ENCODE measurements at regions not wholly inside any gene's neighbourhood (a gene's known extent, or its start where the extent isn't known, plus 50 kb on each side); places are given as distances from the start of the nearest gene placed in this dataset.
A peak's percentile ranks its signal among the peaks of the same experiment; 100 is the strongest.
"Not testable (repeated sequence)": the region's sequence is repeated elsewhere in the genome, so short reads cannot be mapped to it uniquely, and the experiment has no call there.

DNA sequence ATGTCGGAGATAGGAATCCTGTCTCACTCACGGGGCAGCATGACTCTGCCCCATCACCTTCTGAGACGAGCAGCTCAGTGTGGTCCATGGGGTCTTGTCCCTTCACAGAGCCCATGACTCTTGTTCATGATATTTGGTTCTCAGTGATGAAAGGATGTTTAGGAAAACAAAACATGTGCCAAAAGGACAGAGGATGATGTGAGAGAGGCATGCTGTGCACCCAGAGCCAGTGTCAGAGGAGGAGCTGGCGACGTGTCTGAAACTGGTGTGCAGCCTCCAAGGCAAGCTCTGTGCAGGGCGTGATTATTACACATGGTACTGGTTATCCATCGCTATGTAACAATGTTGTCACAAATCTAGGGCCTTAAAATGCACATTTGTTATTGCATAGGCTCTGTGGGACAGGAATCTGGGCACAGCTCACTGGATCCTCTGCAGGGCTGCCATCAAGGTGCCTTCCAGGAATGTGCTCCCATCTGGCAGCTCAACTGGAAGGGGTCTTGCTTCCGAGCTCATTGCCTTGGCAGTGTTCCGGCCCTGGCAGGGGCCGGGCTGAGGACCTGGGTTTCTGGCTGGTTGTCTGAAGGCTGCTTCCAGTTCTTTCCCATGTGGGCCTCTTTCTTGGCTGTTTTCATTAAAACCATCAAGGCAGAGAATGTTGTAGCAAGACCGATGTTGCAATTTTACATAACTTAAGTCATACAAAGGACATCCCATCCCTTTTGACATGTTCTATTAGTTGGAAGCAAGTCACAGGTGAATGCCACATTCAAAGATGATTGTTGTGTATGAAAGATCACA lies 175.4 kb downstream of the ERMARD start:
- DNase-seq (ENCODE audit: low spot score): no peak
- in situ Hi-C loops (cut with HindIII; ENCODE audit: low sequenced_read_pairs): no loop called here

DNA sequence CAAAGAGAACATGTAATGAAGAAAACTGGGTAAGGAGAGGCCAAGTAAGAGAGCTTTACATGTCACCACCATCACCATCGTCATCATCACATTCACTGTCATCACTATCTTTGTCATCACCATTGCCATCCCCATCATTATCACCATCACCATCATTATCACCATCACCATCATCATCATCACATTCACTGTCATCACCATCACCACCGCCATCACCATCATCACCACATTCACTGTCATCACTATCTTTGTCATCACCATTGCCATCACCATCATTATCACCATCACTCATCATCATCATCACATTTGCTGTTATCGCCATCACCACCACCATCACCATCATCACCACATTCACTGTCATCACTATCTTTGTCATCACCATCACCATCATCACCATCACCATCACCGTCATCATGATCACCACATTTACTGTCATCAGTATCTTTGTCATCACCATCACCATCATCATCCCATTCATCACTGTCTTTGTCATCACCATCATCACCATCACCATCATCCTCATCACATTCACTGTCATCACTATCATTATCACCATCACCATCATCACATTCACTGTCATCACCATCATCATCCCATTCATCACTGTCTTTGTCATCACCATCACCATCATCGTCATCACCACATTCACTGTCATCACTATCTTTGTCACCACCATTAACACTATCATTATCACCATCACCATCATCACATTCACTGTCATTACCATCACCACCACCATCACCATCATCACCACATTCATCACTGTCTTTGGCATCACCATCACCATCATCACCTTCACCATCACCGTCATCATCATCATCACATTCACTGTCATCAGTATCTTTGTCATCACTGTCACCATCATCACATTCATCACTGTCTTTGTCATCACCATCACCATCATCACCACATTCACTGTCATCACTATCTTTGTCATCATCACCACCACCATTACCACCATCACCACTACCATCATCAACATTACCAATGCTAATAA lies 172.3 kb downstream of the ERMARD start:
- in situ Hi-C loops (cut with HindIII; ENCODE audit: low sequenced_read_pairs): no loop called here
- DNase-seq (ENCODE audit: low spot score): no peak

DNA sequence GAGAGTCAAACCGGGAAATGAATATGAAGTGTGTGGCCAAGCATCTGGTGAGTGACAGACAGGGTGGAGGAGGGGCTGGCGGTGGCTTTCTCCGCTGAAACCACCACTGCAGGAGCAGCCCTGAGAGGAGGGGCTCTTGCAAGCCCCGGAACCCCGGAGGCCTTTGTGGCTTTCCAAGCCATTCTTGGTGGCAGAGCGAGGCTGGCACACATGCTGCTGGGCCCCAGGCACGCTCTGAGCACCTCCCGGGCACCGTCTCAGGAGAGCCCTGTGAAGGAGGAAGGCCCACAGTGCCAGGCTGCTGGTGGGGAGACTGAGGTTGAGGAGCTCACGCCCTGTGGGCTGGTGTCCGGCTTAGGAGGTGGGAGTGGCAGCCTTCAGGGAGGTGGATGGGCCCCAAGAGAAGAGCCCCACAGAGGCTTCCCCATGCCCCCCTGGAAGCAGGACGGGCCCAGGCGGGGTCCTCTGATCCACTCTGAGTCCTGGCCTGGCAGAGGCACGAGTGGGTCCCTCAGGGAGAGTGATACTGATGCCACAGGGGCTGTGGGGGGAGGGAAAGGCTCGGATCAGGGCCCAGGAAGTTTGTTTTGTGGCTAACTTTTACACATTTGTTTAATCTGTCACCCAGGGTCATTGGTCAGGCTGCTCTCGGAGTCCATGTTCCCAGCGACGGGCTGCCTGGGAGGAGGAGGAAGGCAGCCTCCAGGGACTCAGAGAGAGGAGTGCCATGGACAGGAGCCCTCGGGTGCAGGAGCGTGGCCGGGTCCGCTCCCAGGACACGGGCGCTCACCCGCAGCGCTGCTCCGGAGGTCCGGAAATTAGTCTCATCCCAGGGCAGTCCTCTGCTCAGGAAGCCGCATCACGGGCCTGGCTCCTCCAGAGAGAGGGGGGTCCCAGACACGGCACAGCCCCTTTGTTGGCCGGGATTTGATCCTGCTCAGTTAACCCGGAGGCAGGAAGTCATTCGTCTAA lies 170.7 kb downstream of the ERMARD start:
- DNase-seq (ENCODE audit: low spot score): no peak
- in situ Hi-C loops (cut with HindIII; ENCODE audit: low sequenced_read_pairs): no loop called here

DNA sequence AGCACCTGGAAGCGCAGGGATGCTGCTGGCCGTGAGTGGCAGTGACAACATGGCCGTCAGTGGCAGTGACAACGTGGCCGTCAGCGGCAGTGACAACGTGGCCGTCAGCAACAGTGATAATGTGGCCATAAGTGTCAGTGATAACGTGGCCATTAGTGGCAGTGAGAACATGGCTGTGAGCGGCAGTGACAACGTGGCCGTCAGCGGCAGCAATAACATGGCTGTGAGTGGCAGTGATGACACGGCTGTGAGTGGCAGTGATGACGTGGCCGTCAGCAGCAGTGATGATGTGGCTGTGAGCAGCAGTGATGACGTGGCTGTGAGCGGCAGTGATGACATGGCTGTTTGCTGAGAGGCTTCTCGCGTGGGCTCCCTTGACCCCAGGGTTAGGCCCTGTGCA lies 169.8 kb downstream of the ERMARD start:
- in situ Hi-C loops (cut with HindIII; ENCODE audit: low sequenced_read_pairs): no loop called here
- no peak for DNase-seq (ENCODE audit: low spot score)

DNA sequence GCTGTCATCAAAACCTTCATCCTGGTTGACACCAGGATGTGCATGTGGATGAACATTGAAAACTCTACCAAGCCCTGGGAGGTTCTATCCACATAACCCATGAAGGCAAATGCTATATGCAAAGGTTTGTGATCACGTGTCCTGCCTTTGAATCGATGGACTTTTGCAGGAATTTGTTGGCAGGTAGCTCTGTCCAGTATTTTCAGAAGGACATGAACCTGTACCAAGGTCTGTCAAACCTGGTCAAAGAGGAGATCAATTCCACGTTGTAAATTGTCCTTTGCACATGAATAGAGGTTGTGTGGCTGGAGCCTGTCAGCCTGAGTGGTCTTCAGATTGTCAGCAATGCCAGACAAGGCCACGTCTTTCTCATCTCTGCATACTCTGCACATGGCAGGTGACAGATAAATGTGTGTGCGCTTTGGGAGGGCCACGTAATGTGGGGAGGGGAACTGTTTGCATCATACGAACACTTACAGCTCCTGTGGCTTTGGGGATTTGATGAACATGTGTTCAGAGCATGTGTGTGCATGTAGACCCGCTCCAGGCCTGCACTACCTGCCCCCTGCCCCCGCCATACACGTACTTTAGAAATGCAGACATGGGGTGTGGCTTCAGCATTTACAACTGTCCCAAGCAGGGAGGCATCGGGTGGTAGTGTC lies 169.1 kb downstream of the ERMARD start:
- DNase-seq (ENCODE audit: low spot score): no peak
- in situ Hi-C loops (cut with HindIII; ENCODE audit: low sequenced_read_pairs): no loop called here

DNA sequence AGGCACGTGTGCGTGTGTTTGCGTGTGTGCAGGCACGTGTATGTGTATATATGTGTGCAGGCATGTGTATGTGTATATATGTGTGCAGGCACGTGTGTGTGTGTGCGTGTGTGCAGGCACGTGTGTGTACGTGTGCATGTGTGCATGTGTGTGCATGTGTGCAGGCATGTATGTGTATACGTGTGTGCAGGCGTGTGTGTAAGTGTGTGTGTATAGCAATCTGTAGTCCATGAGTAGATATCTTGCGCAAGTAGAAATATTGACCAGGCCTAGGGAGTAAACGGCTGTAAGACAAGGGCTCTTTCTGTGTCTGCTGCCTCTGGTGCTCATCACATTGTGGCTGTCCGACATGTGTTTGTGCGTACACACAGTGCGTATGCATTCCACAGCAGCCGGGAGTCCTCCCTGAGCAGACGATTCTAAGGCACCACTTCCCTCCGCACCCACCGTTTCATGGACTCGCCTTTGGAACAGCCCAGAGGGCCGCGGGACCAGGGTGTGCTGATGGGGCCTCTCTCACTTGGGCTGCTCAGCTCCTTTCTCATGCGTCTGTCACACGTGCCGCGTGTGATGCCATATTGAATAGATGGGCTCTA lies 167.6 kb downstream of the ERMARD start:
- in situ Hi-C loops (cut with HindIII; ENCODE audit: low sequenced_read_pairs): no loop called here

DNA sequence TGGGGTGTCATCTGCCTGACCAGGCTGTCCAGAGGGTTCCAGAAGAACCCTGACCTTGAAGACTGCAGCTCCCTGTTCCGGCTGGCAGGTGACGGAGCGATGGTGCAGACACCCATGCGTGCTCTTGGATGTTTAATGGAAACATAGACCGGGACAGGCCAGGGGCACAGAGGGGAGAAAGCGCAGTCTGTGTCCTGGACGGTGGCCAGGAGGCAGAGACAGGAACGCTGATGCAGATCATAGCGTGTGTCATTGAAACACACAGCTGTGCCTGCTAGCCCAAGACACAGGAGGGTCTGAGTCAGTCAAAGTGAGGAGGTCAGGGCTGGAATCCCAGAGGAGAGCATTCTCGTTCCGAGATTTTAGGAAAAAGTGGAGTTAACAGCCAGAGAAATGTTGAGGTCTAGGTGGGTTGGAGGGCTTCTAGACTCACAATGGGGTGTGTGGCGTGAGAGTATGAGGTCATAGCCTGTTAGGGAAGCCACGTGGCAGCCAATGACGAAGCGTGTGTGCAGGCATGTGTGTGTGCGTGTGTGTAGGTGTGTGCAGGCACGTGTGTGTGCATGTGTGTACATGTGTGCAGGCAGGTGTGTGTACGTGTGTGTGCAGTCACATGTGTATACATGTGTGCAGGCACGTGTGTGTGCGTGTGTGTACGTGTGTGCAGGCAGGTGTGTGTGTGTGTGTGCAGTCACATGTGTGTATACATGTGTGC lies 167.0 kb downstream of the ERMARD start:
- in situ Hi-C loops (cut with HindIII; ENCODE audit: low sequenced_read_pairs): no loop called here

More for the DNA sequence above, 167.6 kb downstream of the ERMARD start:
- DNase-seq (ENCODE audit: low spot score): no peak

DNA sequence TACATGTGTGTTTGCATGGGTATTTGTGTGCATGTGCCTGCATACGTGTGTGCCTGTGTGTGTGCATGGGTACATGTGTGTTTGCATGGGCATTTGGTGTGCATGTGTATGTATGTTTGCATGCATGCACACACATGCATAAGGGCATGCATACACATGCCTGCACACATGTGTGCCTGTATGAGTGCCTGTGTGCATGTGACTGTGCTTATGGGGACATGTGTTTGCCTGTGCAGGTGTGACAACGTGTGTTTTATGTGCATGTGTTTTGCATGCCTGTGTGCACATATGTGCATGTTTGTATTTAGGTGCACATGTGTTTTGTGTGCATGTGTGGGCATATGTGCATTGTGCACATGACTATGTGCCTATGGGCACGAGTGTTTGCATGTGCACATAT lies 165.7 kb downstream of the ERMARD start:
- DNase-seq (ENCODE audit: low spot score): no peak
- in situ Hi-C loops (cut with HindIII; ENCODE audit: low sequenced_read_pairs): no loop called here

More for the DNA sequence above, 167.0 kb downstream of the ERMARD start:
- DNase-seq (ENCODE audit: low spot score): no peak

DNA sequence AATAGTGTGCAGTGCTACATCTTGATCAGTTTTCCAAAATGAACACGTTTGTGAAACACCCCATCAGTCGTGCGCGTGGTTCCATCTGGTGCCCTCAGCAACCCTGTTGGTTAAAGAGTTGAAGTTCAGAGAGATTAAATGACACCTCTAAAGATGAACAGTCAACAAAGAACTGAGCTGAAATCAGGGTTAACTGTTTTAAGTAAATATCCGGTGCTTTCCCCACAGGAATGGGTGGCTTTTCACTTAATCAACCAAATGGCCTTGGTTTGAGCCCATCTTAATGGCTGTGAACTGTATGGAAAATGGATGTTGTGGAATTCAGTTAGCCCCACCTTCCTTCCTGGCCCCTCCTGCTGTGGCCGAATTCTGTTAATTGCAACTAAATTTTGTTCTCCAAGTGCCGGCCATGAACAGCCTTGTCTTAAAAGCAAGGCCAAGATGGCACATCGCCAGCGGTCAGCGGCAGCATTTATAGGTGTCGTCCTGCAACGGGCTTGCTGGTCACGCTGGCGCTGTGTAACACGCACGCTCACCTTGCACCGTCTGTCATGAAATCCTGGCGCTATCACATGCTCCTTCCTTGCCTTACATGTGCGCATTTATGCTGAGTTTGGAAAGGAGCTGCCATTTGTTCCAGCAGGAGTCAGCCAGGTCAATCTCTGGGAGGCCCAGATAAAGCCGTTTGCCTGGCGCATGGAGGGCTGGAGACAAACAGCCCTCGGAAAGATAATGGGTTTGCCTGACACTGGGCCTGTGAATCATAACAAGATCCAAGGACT lies 164.5 kb downstream of the ERMARD start:
- in situ Hi-C loops (cut with HindIII; ENCODE audit: low sequenced_read_pairs): no loop called here
- peak; percentile 41 for DNase-seq (ENCODE audit: low spot score)

DNA sequence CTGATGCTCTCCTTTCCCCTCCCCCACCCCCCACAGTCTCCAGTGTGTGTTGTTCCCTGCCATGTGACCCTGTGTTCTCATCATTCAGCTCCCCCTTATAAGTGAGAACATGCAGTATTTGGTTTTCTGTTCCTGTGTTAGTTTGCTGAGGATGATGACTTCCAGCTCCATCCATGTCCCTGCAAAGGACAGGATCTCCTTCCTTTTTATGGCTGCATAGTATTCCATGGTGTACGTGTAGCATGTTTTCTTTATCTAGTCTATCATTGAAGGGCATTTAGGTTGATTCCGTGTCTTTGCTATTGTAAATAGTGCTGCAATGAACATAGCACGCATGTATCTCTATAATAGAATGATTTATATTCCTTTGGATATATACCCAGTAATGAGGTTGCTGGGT lies 162.3 kb downstream of the ERMARD start:
- DNase-seq (ENCODE audit: low spot score); in situ Hi-C loops (cut with HindIII; ENCODE audit: low sequenced_read_pairs): not testable (repeated sequence)

DNA sequence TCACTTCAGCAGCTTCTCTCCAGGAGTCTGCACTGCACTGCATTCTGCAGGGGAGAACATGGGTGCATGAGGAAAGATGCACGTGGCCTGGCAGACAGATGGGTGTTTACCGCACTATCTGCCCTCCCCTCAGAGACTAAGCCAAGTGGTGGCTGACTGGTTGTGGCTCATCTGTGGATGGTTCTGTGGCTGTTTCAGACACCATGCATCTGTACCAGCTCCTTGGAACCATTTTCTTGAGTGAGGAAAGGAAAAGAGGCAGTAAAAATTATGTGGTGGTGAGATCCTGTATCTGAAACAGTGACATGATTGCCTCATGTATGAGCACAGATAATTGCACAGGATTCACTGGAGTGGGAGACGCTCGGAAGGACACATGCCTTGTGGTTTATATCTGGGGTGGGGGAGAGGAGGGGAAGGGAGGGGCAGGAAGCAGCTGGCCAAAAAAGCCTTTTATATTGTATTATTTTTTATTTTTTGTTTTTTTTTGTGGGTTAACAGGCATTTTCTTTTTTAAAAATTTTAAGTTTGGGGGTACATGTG lies 161.7 kb downstream of the ERMARD start:
- in situ Hi-C loops (cut with HindIII; ENCODE audit: low sequenced_read_pairs): no loop called here
- no peak for DNase-seq (ENCODE audit: low spot score)

DNA sequence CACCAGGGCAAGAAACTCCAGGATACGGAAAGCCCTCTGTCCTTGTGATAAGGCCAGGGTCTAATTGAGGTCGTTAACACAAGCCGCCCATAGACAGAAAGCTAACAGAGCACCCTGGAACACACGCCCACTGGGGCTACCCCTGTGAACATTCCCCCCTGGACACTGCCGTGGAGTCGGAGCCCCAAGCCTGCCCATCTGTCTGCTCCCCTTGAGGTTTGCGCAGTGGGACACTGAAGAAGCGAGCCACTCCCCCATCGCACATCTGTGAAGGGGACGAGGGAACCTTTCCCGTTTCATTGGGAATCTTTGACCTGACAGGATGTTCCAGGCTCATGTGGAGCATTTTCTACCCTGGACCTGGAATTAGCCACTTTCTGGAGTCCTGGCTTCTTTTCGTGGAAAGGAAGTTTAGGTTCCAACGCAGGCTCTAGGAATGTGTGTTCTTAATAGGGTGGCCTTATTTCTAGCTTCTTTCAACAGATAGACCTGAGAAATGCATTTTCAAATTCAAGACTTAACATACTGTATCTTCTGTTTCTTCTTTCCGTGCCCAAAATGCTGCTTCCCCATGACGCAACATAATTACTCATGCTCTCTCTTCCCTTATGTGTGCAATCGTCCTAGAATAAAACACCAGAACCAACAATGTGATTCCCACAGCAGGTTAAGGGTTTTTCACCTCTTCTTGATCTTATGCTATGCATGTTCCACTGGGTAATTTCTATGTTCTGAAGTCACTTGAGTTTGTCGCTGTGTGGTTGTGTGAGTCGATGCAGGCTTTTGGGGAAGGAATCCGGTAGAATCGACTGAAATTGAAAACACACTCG lies 161.1 kb downstream of the ERMARD start:
- in situ Hi-C loops (cut with HindIII; ENCODE audit: low sequenced_read_pairs): no loop called here
- no peak for DNase-seq (ENCODE audit: low spot score)

DNA sequence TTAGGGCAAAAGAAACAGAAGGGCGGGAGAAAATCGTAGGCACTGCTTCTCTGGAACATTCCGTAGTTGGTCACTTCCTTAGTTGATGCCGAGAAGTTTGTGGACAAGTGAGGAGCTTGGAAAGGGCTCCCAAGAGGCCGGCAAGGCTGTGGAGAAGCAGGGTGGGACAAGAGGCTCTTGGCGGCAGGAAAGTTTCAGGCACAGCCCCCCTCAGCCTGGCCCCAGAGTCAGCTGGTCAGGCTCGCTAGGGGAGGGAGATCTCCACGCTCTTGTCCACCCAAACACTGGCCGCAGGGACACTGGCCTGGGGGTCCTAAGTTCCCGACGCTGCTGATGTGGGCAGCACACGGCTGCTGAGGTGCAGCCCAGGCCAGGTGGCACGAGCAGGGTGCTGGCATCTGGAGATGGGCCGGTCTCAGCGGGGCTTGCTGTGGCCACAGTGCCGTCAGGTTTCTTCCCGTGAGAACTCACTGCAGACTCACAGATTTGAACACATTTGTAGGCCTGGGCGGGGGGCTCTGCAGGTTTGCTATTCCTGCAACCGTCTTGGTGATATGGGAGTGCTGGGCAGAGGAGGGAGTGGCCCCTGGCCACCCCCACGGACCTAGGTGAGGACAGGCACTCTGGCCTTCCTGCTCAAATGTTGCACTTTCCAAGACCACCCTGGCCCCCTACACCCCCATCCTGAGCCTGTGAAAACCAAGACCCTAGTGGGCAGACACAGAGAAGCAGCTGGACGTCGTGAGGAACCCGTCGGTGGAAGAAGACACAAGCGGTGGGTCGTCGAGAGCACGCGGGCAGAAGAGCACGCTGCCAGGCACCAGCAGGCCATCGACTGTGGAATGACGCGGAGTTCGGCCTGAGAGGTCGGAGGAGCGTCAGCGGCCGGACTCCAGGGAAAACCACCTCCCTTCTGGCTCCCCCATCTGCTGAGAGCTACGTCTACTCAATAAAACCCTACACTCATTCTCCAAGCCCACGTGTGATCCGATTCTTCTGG lies 160.1 kb downstream of the ERMARD start:
- no peak for DNase-seq (ENCODE audit: low spot score)
- in situ Hi-C loops (cut with HindIII; ENCODE audit: low sequenced_read_pairs): no loop called here

DNA sequence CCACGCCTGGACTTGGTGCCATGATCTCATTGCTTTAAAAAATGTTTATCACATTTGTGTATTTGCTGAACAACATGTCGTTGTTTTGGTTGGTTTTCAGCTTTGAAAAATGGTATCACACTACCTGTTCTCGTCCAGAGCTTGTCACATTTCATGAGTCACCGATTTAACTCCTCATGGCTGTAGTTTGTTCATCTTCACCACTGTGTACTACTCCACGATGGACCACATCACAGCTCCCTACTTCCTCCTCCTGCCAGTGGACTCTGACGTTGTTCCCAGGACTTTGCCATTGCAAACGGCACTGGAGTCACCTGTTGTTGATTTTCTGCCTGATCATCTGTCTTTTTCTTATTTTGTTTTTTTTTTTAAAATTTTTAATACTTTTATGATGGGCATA lies 157.7 kb downstream of the ERMARD start:
- DNase-seq (ENCODE audit: low spot score): no peak

More for the DNA sequence above, 157.7 kb downstream of the ERMARD start:
- in situ Hi-C loops (cut with HindIII; ENCODE audit: low sequenced_read_pairs): no loop called here

All from G401 (cell line).